NCI-H748 treated with DMSO at 0.1 percent for 48 hours (cell line): ENCODE measurements at regions not wholly inside any gene's neighbourhood (a gene's known extent, or its start where the extent isn't known, plus 50 kb on each side); places are given as distances from the start of the nearest gene placed in this dataset.

ENCODE experiments used
- DNase-seq: peaks from one replicate; lab custom pipeline; 2025; lab: John Stamatoyannopoulos, UW

GRCh38 chr2:76455910-76456309 is 745.2 kb upstream of the GCFC2 start:
- no peak for DNase-seq

GRCh38 chr2:76450024-76450475 is 739.3 kb upstream of the GCFC2 start:
- DNase-seq: no peak

- no peak for DNase-seq
Observed at GRCh38 chr2:76448956-76449355, 738.2 kb upstream of the GCFC2 start.

- no peak for DNase-seq
Observed at GRCh38 chr2:76447294-76447693, 736.6 kb upstream of the GCFC2 start.

- DNase-seq: no peak
Observed at GRCh38 chr2:76446872-76447271, 736.2 kb upstream of the GCFC2 start.

GRCh38 chr2:76445880-76446279 is 735.2 kb upstream of the GCFC2 start:
- no peak for DNase-seq

GRCh38 chr2:76444732-76445131 is 734.0 kb upstream of the GCFC2 start:
- DNase-seq: no peak

GRCh38 chr2:76437564-76437963 is 726.8 kb upstream of the GCFC2 start:
- DNase-seq: no peak

- no peak for DNase-seq
Observed at GRCh38 chr2:76429374-76429773, 718.7 kb upstream of the GCFC2 start.

GRCh38 chr2:76427452-76427851 is 716.7 kb upstream of the GCFC2 start:
- DNase-seq: no peak

- DNase-seq: no peak
Observed at GRCh38 chr2:76415821-76416220, 705.1 kb upstream of the GCFC2 start.

GRCh38 chr2:76413436-76413835 is 702.7 kb upstream of the GCFC2 start:
- no peak for DNase-seq

- DNase-seq: no peak
Observed at GRCh38 chr2:76406134-76406855, 695.6 kb upstream of the GCFC2 start.

GRCh38 chr2:76393356-76393755 is 682.6 kb upstream of the GCFC2 start:
- DNase-seq: no peak

GRCh38 chr2:76391678-76392077 is 681.0 kb upstream of the GCFC2 start:
- no peak for DNase-seq

- DNase-seq: no peak
Observed at GRCh38 chr2:76387294-76387693, 676.6 kb upstream of the GCFC2 start.

- DNase-seq: no peak
Observed at GRCh38 chr2:76385943-76386342, 675.2 kb upstream of the GCFC2 start.

- no peak for DNase-seq
Observed at GRCh38 chr2:76381624-76382023, 670.9 kb upstream of the GCFC2 start.

- no peak for DNase-seq
Observed at GRCh38 chr2:76378140-76378539, 667.4 kb upstream of the GCFC2 start.

- no peak for DNase-seq
Observed at GRCh38 chr2:76341439-76341838, 630.7 kb upstream of the GCFC2 start.

GRCh38 chr2:76332871-76333270 is 622.2 kb upstream of the GCFC2 start:
- DNase-seq: no peak

GRCh38 chr2:76330865-76331264 is 620.1 kb upstream of the GCFC2 start:
- no peak for DNase-seq

- no peak for DNase-seq
Observed at GRCh38 chr2:76326636-76327035, 615.9 kb upstream of the GCFC2 start.

GRCh38 chr2:76323381-76323780 is 612.7 kb upstream of the GCFC2 start:
- no peak for DNase-seq
